CD4-positive, alpha-beta T cell treated with Interleukin-15 for 4 hours (primary cell): ENCODE measurements at regions not wholly inside any gene's neighbourhood (a gene's known extent, or its start where the extent isn't known, plus 50 kb on each side); places are given as distances from the start of the nearest gene placed in this dataset.
A peak's percentile ranks its signal among the peaks of the same experiment; 100 is the strongest.
"Not testable (repeated sequence)": the region's sequence is repeated elsewhere in the genome, so short reads cannot be mapped to it uniquely, and the experiment has no call there.

ENCODE experiments used
- DNase-seq: peaks from one replicate; pipeline ENCODE4 v3.0.0-alpha.2; 2020; ENCODE audit warnings: low spot score

DNA sequence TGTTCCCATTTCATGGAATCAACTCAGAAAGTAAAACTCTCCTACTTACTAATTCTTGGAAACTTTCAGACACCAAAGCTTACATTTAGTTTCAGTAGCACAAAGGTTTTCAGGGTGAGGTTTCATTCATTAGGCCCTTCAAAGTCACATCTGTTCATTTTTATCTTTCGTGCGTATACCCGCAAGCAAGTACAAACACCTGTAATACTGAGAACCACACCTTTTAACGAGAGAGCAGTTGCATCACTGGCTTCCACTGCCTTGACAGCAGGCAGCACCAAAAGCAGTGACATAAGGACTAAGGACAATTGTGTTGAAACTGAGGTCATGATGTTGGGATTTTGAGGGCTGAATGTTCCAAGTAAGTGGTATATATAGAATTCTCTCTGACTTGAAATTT, 60.5 kb downstream of the GOLGA6L22 start:
- not testable (repeated sequence) for DNase-seq

DNA sequence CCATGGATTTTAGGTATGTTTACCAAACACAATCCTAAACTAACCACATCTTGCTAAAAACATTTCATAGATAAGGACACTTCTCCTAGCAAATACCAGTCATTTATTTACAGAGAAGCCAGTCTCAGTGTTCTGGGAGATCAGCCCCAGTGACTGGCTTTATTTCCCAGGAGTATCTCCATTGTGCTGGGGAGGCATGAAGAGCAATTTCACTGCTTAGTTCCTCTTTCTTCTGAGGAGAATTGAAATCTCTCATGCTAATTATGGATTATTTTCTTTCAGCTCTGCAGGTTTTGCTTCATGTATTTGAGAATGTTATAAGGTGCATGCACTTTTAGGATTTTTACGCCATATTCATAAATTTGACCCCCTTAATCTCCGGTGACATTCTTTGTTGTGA, 67.8 kb downstream of the GOLGA6L22 start:
- not testable (repeated sequence) for DNase-seq

DNA sequence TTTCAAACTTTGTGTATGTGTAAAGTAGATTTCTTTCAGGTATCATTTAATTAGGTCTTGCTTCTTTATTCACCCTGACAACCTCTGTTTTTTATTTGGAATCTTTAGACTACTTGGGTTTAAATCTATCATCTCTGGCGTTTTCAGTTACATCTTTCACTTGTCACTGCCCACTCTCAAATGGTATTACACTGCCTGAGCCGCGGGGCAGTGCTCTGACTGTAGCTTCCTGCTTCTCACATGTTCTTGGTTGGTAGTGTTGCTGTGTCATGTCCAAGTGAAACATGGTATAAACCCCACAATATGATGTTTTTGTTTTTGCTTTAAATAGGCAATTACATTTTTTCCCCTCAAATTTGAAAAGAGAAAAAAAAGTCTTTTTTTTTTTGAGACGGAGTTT, 68.3 kb downstream of the GOLGA6L22 start:
- not testable (repeated sequence) for DNase-seq

DNA sequence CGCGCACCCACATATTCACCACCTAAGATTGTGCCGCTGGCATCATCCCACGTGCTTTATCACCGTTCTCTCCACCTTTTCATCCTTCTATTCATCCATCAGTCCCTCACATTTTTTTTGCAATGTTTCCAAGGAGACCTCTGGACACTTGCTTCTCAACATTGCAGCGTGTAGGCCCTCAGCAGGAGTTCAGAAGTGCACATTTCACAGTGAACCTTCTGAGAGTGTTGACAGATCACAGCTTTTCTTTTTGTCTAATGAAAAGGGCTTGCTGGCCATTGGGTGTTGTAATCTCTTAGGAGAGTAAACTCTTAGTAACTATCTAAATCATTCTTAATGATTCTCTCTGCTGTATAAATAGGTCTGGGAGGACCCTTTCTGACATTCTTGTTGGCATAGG, 70.5 kb downstream of the GOLGA6L22 start:
- DNase-seq, result not testable (repeated sequence)

DNA sequence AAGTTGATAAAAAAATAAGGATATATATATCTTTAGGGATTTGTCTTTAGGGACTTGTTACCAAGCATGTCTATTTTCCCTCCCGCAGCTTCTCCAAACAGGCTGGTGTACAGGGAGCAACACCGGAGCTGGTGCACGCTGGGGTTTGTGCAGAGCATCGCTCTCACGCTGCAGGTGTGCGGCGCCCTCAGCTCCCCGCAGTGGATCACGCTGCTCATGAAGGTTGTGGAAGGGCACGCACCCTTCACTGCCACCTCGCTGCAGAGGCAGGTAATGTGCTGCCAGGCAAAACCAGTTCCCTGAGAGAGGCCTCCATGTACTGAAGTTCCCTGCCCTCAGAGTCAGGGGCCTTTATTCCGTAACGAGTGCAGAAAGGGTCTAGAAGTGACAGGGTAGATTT, 101.0 kb downstream of the GOLGA6L22 start:
- DNase-seq, result not testable (repeated sequence)

DNA sequence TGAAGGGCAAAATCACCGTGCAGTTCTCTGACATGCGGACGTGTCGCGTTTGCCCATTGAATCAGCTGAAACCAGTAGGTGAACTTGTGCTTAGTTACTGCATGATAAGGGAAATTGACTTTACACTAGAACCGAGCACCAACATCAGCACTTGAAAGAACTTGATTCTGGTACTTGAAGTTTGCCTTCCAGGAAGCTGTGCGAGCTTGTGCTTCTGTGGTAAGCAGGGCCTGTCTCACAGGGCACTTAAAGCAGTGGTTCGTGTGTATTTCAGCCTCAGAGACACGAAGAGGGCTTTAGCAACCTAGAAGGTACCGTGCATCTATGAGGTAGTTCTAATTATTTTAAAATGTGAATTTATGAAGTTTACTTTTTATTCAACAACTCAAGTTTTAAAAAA, 103.0 kb downstream of the GOLGA6L22 start:
- DNase-seq, result not testable (repeated sequence)

DNA sequence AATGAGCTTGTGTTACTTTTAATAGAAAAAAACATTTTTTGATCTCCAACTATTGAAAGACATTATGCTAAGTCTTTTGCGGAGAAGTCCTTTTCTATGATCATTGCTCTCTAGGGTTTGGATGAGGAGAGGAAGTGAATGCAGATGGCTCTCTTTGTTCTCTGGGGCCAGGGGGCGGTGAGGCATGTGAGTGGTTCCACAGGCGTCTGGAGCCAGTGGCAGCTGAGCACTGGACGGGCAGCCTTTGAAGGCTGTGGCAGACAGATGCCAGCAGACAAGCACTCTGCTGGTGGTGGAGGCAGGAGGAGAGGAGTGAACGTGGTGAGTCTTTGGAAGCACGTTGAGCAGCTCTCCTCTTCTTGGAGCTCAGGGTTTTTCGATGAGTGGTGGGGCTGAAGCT, 107.8 kb downstream of the GOLGA6L22 start:
- not testable (repeated sequence) for DNase-seq

DNA sequence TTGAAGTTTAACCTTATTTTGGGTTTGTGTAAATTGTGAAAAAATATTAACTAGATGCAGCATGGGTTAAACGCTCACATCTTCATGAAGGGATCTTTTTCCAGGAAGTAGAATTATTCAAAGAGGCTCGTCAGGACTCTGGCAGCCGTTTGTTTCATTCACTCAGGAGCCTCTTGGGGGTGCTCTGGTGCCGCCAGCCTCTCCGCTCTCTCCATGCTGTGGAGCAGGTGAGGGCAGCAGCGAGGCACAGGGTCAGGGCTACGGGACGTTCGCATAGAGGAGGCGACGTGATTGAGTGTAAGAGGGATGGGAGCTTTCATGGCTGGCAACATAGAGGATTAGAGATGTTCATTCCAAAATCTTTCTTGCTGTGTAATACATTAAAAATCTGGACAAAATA, 110.8 kb downstream of the GOLGA6L22 start:
- DNase-seq, result not testable (repeated sequence)

DNA sequence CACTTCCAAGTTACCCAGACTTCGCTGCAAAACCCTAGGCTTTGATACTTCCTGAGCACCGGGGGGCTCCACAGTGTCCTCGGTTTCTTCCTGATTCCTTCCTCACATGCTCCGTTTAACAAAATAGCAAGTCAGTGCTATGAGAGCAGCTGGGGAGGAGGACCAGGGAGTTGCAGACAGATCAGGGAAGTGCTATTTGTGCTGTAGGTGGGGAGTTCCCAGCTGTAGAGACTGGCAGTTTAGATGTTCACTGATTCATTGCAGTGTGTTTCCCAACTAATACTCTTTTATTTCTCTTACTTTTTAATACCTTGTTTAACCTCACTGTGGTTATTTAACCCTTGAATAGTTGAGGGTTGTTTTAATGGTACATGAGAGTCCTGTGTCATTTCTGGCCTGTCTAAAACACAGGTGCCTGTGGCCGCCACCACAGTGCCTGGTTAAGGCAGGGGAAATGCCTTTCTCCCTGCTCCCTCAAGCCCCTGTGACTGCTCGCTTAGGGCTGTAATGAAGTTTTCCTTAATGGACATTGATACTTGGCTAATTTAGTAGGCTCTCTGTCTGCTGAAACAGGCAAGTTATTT, 113.5 kb downstream of the GOLGA6L22 start:
- DNase-seq, result not testable (repeated sequence)

DNA sequence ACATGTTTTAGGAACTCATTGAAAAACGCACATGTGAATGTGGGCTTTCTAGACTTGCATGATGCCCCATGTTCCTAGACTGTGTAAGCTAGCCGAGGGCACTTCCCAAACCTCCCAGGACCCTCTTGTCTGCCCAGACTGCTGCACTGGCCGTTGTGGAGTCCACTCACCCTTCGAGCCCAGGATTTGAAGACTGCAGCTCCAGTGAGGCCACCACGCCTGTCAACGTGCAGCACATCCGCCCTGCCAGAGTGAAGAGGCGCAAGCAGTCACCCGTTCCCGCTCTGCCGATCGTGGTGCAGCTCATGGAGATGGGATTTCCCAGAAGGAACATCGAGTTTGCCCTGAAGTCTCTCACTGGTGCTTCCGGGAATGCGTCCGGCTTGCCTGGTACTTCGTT, 114.1 kb downstream of the GOLGA6L22 start:
- DNase-seq, result not testable (repeated sequence)

DNA sequence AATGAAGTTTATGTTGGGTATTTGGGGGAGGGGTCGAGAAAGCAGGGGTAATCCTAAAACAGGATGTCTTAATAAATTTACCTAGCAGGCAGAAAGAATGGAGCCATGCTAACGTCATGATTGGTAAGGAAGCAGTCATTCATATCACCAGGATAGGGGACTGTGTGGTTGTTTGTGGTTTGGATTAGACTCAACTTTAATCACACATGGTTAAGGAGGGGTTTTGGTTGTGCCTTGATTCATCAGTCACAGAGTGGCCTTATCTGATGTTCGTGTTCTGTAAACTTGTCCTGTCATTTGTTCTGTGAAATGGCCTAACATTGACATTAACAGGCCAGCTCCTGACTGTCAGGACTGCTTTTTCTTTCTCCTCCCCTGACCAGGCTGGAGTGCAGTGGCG, 119.1 kb downstream of the GOLGA6L22 start:
- DNase-seq, result not testable (repeated sequence)

DNA sequence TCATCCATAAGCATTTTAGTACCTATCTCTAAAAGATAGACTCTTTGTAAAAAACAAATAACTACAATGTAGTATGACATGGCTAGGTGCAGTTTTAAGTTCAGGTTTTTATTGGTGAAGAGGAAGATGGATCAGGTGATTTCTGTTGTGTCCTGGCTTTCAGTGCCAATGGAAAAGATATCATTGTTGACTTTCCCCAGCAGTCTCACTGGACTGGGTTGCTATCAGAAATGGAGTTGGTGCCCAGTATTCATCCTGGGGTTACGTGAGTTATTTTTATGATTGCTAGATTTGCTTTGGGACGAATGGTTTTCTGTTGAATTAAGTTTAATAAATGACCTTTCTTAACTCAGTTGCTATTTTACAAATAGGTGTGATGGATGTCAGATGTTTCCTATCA, 120.5 kb downstream of the GOLGA6L22 start:
- DNase-seq, result not testable (repeated sequence)

DNA sequence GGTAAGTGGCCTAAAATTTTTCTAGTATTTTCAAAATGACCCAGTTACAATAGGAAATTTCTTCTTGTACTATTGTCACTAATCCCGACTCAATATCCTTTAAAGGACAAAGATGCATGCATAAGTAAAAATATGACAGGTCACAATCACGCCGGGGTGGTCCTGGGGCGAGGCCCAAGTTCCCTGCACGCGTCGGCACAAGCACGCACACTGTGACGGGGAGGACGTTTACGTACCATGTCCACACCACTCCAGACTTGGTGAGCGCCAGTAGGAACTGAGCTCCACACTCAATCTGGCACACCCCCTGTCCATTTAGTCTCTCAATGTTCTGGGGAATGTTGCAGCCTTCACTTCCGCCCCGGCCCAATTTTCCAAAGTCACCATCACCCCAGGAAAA, 128.7 kb downstream of the GOLGA6L22 start:
- DNase-seq, result not testable (repeated sequence)

DNA sequence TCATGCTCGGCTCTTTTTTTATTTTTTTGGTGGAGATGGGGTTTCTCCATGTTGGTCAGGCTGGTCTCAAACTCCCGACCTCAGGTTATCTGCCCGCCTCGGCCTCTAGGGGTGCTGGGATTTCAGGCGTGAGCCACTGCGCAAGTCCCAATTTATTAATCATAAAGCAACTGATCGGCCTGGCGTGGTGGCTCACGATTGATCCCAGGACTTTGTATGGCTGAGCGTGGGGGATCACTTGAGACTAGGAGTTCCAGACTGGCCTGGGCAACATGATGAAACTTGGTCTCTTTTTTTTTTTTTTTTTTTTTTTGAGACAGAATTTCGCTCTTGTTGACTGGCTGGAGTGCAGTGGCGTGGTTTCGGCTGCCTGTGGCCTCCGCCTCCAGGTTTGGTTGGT, 139.8 kb downstream of the GOLGA6L22 start:
- DNase-seq, result not testable (repeated sequence)

DNA sequence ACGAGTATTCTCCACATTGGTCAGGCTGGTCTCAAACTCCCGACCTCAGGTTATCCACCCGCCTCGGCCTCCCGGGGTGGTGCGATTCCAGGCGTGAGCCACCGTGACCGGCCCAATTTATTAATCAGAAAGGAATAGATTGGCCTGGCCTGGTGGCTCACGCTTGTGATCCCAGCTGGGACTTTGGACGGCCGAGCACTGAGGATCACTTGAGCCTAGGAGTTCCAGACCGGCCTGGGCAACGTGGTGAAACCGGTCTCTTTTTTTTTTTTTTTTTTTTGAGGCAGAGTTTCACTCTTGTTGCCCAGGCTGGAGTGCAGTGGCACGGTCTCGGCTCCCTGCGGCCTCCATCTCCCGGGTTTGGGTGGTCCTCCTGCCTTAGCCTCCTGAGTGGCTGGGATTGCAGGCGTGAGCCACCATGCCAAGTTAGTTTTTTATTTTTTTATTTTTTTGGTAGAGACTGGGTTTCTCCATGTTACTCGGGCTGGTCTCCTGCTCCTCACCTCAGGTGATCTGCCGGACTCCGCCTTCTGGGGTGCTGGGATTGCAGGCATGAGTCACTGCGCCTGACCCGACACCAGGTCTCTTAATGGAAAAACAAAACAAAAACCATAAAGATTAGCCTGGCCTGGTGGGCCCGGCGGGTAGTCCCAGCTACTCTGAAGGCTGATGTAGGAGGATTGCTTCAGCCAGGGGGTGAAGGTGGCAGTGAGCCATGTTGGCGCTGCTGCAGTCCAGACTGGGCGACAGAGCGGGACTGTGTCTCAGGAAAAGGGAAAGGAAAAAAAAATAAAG, 141.0 kb downstream of the GOLGA6L22 start:
- not testable (repeated sequence) for DNase-seq

DNA sequence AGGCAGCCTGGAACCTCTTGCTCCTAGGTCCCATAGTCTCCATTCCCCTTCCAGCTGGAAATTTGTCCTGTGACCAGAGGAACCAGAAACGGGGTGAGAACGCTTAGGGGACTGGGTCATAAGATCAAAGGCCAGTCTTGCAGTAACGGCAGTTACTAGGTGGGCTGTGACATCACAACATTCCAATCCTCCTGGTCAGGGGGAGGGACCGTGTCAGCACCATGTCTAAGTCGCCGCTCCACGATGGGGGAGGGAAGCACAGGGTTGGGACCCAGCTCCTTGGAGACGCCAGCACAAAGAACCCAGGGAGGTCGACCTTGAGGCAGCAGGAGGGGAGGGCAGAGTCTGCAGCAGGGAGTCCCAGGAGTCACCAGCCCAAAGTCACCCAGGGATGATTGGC, 158.3 kb downstream of the GOLGA6L22 start:
- not testable (repeated sequence) for DNase-seq

DNA sequence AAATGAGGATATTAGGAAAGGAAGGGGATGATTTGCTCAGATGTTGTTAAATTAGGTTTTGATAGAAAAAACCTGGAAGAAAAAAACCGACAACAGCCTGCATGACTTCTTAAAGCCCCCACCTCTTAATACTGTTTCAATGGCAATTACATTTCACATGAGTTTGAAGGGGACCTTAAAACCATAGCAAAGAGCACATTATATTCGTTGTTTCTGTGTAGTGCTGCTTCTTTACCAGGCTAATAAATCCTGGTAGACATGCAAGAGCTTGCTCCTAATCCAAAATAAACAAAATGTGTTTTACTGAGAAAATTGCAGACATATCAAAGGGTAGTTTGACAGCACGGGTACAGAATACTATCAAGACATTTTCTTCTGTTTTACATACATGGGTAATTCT, 154.7 kb upstream of the NIPA1 start:
- not testable (repeated sequence) for DNase-seq

DNA sequence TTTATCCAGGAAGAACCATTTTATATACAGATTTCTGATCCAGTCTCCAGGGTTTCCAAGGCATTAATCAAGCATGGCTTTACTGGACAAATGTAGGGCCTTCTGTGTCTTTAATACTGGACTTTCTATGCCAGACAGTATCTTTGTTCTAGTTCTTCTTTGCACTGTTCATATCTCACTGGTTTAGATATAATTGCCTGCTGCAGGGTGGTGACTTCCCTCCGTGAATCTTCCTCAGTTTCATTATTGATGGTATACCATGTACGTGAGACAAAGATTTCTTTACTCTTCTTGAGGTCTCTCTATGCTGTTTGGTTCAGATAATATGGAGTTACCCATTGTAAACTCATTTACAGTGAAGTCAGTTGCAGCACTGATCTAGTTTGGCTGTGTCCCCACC, 146.5 kb upstream of the NIPA1 start:
- not testable (repeated sequence) for DNase-seq

DNA sequence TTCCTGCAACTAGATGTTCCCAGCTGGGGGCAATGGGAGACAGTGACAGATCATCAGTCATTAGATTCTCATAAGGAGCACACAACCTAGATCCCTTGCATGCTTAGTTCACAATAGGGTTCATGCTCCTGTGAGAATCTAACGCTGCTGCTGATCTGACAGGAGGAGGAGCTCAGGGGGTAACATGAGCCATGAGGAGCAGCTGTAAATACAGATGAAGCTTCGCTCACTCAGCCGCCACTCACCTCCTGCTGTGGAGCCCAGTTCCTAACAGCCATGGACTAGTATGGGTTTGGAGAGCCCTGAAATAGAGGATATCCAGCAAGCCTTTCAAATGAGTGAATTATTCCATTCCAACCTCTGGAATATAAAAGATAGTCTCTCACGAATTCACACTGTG, 137.0 kb upstream of the NIPA1 start:
- DNase-seq, result not testable (repeated sequence)

DNA sequence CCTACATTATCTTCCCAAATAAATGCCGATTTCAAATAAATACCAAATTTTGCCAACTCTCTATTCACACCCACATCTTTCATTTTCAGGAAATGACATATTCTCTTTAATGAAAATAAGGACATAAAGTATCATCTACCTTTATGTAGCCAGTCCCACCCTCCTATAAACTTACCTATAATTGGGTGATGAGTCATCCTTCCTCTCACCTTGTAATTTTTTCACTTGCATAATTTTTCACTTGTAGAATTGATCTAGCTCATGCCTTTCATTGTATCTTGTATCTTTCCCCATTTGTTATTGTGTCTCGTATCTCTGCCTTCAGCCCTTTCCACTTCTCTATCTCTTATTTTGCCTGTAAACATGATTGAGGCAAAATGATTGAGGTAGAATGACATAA, 135.3 kb upstream of the NIPA1 start:
- not testable (repeated sequence) for DNase-seq

DNA sequence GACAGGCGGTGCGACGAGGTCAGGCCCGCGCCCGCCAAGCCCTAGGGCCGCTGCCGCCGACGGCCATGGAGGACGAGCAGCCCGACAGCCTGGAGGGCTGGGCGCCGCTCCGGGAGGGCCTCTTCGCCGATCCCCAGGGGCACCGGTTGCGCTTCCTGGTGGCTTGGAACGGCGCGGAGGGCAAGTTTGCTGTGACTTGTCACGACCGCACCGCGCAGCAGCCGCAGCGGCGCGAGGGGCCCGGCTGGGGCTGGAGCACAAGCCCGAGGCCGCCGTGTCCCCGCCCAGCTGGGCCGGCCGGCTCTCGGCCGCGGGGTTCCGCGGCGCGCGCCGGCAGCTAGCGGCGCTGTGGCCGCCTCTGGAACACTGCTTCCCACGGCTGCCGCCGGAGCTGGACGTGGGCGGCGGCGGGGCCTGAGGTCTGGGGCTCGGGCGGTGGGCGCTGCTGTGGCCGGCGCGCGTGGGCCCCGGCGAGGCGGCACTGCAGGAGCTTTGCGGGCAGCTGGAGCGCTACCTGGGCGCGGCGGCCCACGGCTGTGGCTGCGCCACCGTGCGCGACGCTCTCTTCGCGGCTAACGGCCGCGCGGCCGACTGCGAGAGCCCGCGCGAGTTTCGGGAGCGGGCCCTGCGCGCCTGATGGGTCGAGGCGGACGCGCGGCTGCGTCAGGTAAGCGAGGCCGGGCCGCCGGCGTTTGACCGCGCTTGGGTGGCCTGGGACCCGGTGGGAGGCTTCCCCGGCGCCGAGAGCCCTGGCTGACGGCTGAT, 122.0 kb upstream of the NIPA1 start:
- peak; percentile 16 for DNase-seq

DNA sequence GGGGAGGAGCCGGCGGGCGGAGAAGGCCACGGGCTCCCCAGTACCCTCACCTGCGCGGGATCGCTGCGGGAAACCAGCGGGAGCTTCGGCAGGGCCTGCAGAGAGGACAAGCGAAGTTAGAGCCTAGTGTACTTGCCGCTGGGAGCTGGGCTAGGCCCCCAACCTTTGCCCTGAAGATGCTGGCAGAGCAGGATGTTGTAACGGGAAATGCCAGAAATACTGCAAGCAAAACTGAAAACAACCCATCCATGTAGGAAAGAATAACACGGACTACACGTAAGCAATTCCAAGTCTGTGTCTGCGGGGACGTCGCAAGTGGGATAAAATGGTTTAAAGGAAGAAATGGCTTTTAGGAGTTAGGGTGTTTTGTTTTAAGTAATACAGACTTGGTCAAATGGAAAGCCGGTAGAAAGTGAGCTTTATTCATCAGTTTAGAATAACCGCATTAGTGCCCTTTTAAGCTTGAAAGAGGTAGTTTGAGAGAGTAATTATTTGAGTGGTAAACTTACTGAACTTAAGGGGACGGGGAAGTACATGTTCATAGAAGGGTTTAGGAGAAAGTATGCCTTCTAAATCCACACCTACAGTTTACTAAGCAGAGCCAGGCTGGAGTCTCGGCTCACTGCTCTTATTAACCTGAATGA, 121.3 kb upstream of the NIPA1 start:
- DNase-seq, result not testable (repeated sequence)
